Stimulated activated naive CD8-positive, alpha-beta T cell treated with anti-CD3 and anti-CD28 coated beads, Interleukin-15, Interleukin-2, amounts not matched to agents 100 U/mL and 50 U/mL, for 24 hours (primary cell): ENCODE measurements at regions not wholly inside any gene's neighbourhood (a gene's known extent, or its start where the extent isn't known, plus 50 kb on each side); places are given as distances from the start of the nearest gene placed in this dataset.

Experiments used
- ATAC-seq: fragments of 150-1000 bp; cut with Tn5 transposase; one replicate; pipeline ENCODE4 v1.10.0; 2021
- DNase-seq: peaks from one replicate; pipeline ENCODE4 v3.0.0; 2021

DNA sequence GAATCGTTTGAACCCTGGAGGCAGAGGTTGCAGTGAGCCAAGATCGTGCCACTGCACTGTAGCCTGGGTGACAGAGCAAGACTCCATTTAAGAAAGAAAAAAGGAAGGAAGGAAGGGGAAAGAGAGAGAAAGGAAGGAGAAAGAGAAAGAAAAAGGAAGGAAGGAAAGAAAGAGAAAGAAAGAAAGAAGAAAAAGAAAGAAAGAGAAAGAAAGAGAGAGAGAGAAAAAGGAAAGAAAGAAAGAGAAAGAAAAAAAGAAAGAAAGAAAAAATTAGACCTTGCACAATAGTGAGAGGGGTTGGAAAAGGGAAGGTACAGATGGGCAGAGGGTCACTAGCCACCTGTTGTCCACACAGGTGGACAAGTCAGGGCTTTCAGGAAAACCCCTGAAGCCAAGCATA is 57.6 kb upstream of the RTL6 start:
- ATAC-seq (no peak), DNase-seq (no peak)

DNA sequence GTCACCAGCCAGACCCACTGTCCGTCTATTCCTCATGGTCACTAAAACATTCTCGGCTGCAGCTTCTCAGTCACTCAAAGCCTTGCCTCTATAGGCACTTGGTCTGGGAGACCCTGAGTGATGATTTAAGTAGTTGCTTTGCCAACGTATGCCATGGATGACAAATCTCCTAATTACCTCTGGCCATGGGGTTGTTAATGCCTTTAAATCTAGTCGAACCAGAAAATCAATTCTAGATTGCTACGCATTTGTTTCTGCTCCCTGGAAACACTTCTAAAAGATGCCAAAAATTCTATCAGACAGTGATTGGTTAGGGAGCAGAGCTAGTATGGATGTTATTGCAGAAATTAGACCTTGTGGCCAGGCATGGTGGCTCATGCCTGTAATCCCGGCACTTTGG is 57.0 kb upstream of the RTL6 start:
- DNase-seq (no peak), ATAC-seq (no peak)

DNA sequence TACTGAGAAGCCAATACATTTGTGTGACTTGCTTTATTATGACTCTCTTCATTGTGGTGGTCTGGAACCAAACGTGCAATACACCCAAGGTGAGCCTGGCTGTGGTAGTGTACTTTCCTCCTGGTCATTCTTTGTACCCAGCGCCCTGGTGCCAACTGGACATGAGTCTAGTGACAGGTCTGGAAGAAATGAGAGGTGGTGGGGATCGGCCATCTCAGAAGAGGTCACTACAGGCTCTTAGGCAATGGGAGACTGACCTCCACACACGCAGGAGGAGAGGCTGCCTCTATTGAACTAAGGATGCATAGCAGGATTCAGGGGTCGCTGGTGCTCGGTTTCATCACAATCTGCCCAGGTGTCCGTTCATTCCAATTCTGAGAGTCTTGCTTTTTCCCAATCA is 56.4 kb upstream of the RTL6 start:
- DNase-seq, result no peak
- no peak for ATAC-seq

DNA sequence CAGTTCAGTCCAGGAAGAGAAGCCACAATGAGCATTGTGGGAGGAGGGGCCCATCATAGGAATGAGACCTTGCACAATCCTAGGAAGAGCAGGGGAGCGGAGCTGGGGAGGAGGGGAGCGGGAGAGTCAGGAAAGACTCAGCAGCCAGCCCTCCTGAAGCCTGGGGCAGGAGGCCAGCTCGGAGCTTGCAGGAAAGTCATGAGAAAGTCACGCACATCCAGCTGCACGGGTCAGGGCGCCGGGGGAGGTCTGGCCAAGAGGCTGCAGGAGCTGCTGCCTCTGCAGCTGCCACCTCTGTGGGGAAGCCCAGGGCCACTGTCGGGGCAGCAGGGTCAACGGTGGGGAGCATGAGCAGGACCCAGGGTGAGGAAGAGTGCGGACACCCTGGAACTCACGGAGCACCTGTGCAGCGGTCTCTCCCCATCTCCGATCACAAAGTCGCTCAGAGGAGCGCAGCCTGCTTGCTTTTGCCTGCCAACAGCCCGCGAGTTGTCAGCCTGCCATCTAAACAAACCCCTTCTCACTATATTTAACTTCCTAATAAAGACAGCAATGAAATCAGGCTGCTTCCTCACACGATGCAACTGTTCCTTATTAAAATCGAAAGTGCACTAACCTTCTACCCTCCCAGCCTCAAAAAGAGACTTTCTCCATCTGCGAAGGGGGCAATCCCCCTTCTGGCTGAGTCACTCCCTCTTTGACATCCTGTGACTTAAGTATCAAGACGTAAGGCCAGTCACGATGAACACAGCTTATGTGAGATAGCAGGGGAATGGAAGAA is 52.9 kb upstream of the RTL6 start:
- ATAC-seq, result peak; percentile 97
- DNase-seq, result peak; percentile 44

DNA sequence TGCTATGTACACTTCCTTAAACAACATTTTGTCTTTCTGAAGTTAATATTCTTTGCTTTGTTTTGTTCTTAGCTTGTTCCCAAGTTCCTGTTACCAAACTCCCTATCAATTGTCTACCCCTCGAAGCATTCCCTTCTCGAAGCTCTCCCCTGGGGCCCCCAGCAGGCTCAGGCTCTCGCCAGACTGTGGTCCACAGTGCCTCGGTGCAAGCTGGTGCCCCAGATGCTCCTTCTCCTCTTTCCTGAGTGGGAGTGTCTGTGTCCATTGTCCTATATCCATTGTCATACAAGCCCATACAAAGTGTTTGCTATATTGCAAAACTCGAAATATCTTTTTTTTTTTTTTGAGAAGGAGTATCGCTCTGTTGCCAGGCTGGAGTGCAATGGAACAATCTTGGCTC is 51.7 kb upstream of the RTL6 start:
- DNase-seq, result no peak
- no peak for ATAC-seq

- no peak for DNase-seq
- ATAC-seq, result no peak
These were observed 50.9 kb upstream of the RTL6 start for GRCh38 chr22:44548981-44549380.
